UCSD-AML1 (cell line): ENCODE measurements at regions not wholly inside any gene's neighbourhood (a gene's known extent, or its start where the extent isn't known, plus 50 kb on each side); places are given as distances from the start of the nearest gene placed in this dataset.
A peak's percentile ranks its signal among the peaks of the same experiment; 100 is the strongest.

Experiments used
- DNase-seq: peaks from one replicate; lab custom pipeline; 2025; ENCODE audit not compliant: unreplicated experiment; lab: John Stamatoyannopoulos, UW

GRCh38 chr17:77439189-77440018, 298.6 kb downstream of the SEC14L1 start:
- no peak for DNase-seq

- peak; percentile 36 for DNase-seq
Measured at GRCh38 chr17:77440560-77440981, 299.8 kb downstream of the SEC14L1 start.

GRCh38 chr17:77441130-77441920, 300.6 kb downstream of the SEC14L1 start:
- DNase-seq = peak; percentile 53

- no peak for DNase-seq
Measured at GRCh38 chr17:77441940-77442339, 301.2 kb downstream of the SEC14L1 start.

- no peak for DNase-seq
Measured at GRCh38 chr17:77442976-77443747, 302.4 kb downstream of the SEC14L1 start.

GRCh38 chr17:77443748-77444260, 303.0 kb downstream of the SEC14L1 start:
- no peak for DNase-seq

- no peak for DNase-seq
Measured at GRCh38 chr17:77444628-77444983, 303.8 kb downstream of the SEC14L1 start.

GRCh38 chr17:77444984-77445759, 304.4 kb downstream of the SEC14L1 start:
- DNase-seq = peak; percentile 82

GRCh38 chr17:77445760-77446532, 305.2 kb downstream of the SEC14L1 start:
- peak; percentile 74 for DNase-seq

- no peak for DNase-seq
Measured at GRCh38 chr17:77446940-77447634, 306.3 kb downstream of the SEC14L1 start.

GRCh38 chr17:77449373-77449907, 308.7 kb downstream of the SEC14L1 start:
- DNase-seq = no peak

GRCh38 chr17:77449908-77450741, 309.4 kb downstream of the SEC14L1 start:
- DNase-seq = no peak

- DNase-seq = no peak
Measured at GRCh38 chr17:77450742-77451244, 310.0 kb downstream of the SEC14L1 start.

- DNase-seq = no peak
Measured at GRCh38 chr17:77451245-77451893, 310.6 kb downstream of the SEC14L1 start.

- no peak for DNase-seq
Measured at GRCh38 chr17:77451894-77452852, 311.4 kb downstream of the SEC14L1 start.

GRCh38 chr17:77453613-77454241, 313.0 kb downstream of the SEC14L1 start:
- peak; percentile 56 for DNase-seq
